Suprapubic skin (tissue), 4 donors: ENCODE measurements at regions not wholly inside any gene's neighbourhood (a gene's known extent, or its start where the extent isn't known, plus 50 kb on each side); places are given as distances from the start of the nearest gene placed in this dataset.

Experiments used
- DNase-seq, 2 donors: peaks; one replicate each; pipeline ENCODE4 v3.0.0-alpha.2; 2019; ENCODE audit warnings: low spot score in 2 of 2
- H3K27ac ChIP-seq: fragments of 200-600 bp; sonication (generic); one replicate; pipeline ENCODE4 v1.5.1; 2019
- H3K27me3 ChIP-seq: fragments of 200-600 bp; sonication (generic); one replicate; pipeline ENCODE4 v1.5.1; 2019
- H3K36me3 ChIP-seq: fragments of 200-600 bp; sonication (generic); one replicate; pipeline ENCODE4 v1.5.1; 2019
- H3K4me1 ChIP-seq: fragments of 200-600 bp; sonication (generic); one replicate; pipeline ENCODE4 v1.5.1; 2019
- H3K4me3 ChIP-seq: fragments of 200-600 bp; sonication (generic); one replicate; pipeline ENCODE4 v1.5.1; 2019; ENCODE audit warnings: mild to moderate bottlenecking
- H3K9me3 ChIP-seq: fragments of 200-600 bp; sonication (generic); one replicate; pipeline ENCODE4 v1.5.1; 2019
- CTCF ChIP-seq, 2 donors: fragments of 200-600 bp in 1 of 2; fragments of 450-650 bp in 1 of 2; sonication (generic) in 1 of 2; IDR thresholded peaks; one replicate each; pipeline ENCODE4 v1.5.1; 2016 to 2019; ENCODE audit warnings: antibody characterized with exemption in 2 of 2, mild to moderate bottlenecking in 1 of 2, moderate library complexity in 1 of 2
- EP300 ChIP-seq: sonication (generic); formaldehyde crosslinking; IDR thresholded peaks from one replicate; pipeline ENCODE4 v1.6.1; 2017; ENCODE audit warnings: antibody characterized with exemption
- POLR2A ChIP-seq, 2 donors: fragments of 450-650 bp; IDR thresholded peaks; one replicate each; pipeline ENCODE4 v1.6.1; 2017; ENCODE audit warnings: antibody characterized with exemption in 2 of 2, mild to moderate bottlenecking in 2 of 2, moderate library complexity in 2 of 2
- POLR2AphosphoS5 ChIP-seq, 3 donors: sonication (generic); formaldehyde crosslinking; IDR thresholded peaks; one replicate each; pipeline ENCODE4 v1.6.1; 2017; ENCODE audit warnings: antibody characterized with exemption in 3 of 3
- WGBS: methylation state at CpG from one replicate; pipeline ENCODE4 v1.1.5; 2018; 5-methylcytosine and 5-hydroxymethylcytosine counted together

- TF ChIP-seq EP300 (no peak), POLR2AphosphoS5 (IDR thresholded peaks at IDR 0.05) (no peak), POLR2A (IDR thresholded peaks at IDR 0.05) (no peak), CTCF (IDR thresholded peaks at IDR 0.05) (no peak)
- no peak for DNase-seq
- no peaks in the 10 kb centered on the region for H3K27me3 ChIP-seq
- no peak overlapping the region for H3K4me3 ChIP-seq
- no peaks in the 10 kb centered on the region for H3K36me3 ChIP-seq
- no peaks in the 10 kb centered on the region for H3K4me1 ChIP-seq
- H3K9me3 ChIP-seq, result no peaks in the 10 kb centered on the region
- H3K27ac ChIP-seq, result no peak overlapping the region
- WGBS, result 64% methylated on average over 3 of the region's 3 CpGs
Observed at GRCh38 chr1:58209575-58209974, 337.0 kb downstream of the OMA1 start.

GRCh38 chr1:58206749-58207148 is 339.8 kb downstream of the OMA1 start:
- no peak for TF ChIP-seq CTCF (IDR thresholded peaks at IDR 0.05)
- DNase-seq, result no peak
- Histone ChIP-seq H3K36me3 (no peaks in the 10 kb centered on the region), H3K27me3 (no peaks in the 10 kb centered on the region), H3K27ac (no peak overlapping the region), H3K4me1 (no peaks in the 10 kb centered on the region), H3K4me3 (no peak overlapping the region), H3K9me3 (no peaks in the 10 kb centered on the region)
- 50% methylated on average over 1 of the region's 1 CpG for WGBS

- H3K9me3 ChIP-seq, result no peaks in the 10 kb centered on the region
- H3K27me3 ChIP-seq, result no peaks in the 10 kb centered on the region
- DNase-seq, result no peak
- no peaks in the 10 kb centered on the region for H3K4me1 ChIP-seq
- no peak overlapping the region for H3K4me3 ChIP-seq
- H3K27ac ChIP-seq, result no peak overlapping the region
- TF ChIP-seq EP300 (no peak), CTCF (IDR thresholded peaks at IDR 0.05) (no peak), POLR2AphosphoS5 (IDR thresholded peaks at IDR 0.05) (no peak), POLR2A (IDR thresholded peaks at IDR 0.05) (no peak)
- 77% methylated on average over 3 of the region's 3 CpGs for WGBS
- H3K36me3 ChIP-seq, result no peaks in the 10 kb centered on the region
Observed at GRCh38 chr1:58204284-58204683, 342.2 kb downstream of the OMA1 start.

GRCh38 chr1:58201492-58202106 is 344.9 kb downstream of the OMA1 start:
- Histone ChIP-seq H3K4me3 (no peak overlapping the region), H3K27ac (no peak overlapping the region), H3K9me3 (no peaks in the 10 kb centered on the region), H3K27me3 (no peaks in the 10 kb centered on the region), H3K4me1 (no peaks in the 10 kb centered on the region), H3K36me3 (no peaks in the 10 kb centered on the region)
- 79% methylated on average over 2 of the region's 2 CpGs for WGBS
- no peak for DNase-seq
- TF ChIP-seq CTCF (IDR thresholded peaks at IDR 0.05) (no peak), POLR2A (IDR thresholded peaks at IDR 0.05) (no peak), POLR2AphosphoS5 (IDR thresholded peaks at IDR 0.05) (no peak), EP300 (no peak)

GRCh38 chr1:58200437-58200836 is 346.1 kb downstream of the OMA1 start:
- no peak for DNase-seq
- no peak overlapping the region for H3K4me3 ChIP-seq
- no peak overlapping the region for H3K27ac ChIP-seq
- no peaks in the 10 kb centered on the region for H3K36me3 ChIP-seq
- H3K4me1 ChIP-seq, result no peaks in the 10 kb centered on the region
- TF ChIP-seq POLR2AphosphoS5 (IDR thresholded peaks at IDR 0.05) (no peak), EP300 (no peak), POLR2A (IDR thresholded peaks at IDR 0.05) (no peak), CTCF (IDR thresholded peaks at IDR 0.05) (no peak)
- no peaks in the 10 kb centered on the region for H3K9me3 ChIP-seq
- no peaks in the 10 kb centered on the region for H3K27me3 ChIP-seq
